HCT116 (cell line): ENCODE measurements at regions not wholly inside any gene's neighbourhood (a gene's known extent, or its start where the extent isn't known, plus 50 kb on each side); places are given as distances from the start of the nearest gene placed in this dataset.

ENCODE experiments used
- ATAC-seq: fragments of 200-7000 bp; cut with Tn5 transposase; 2 replicates; pipeline ENCODE4 v1.9.1; 2020; ENCODE audit warnings: mild to moderate bottlenecking, moderate library complexity
- BruUV-seq: library from RNA; stranded (reverse); fragments of 400-500 nt; replicated peaks from 2 replicates; lab custom pipeline; 2021; lab: Mats Ljungman, UMichigan
- CTCF ChIA-PET: fragments of 300-600 bp; sonication (Branson Sonifier 250); formaldehyde crosslinking; loops from one replicate; lab custom pipeline; 2021; ENCODE audit warnings: antibody characterized with exemption; lab: Charles Lee
- POLR2A ChIA-PET: fragments of 300-600, 350-600 bp; sonication (Branson Sonifier 250); formaldehyde crosslinking; loops from one replicate; lab custom pipeline; 2021; ENCODE audit warnings: antibody characterized with exemption; lab: Charles Lee
- RAD21 ChIA-PET, 2 experiments: fragments of 300-600 bp; sonication (Branson Sonifier 250); formaldehyde crosslinking; loops; one replicate each; lab custom pipeline; 2023; ENCODE audit warnings: low total read pairs in 2 of 2; ENCODE audit not compliant: uncharacterized antibody in 2 of 2, unreplicated experiment in 2 of 2, low non-redundant PET in 1 of 2; lab: Charles Lee
- DNase-seq: peaks from one replicate; pipeline ENCODE4 v3.0.0-alpha.2; 2010; ENCODE audit warnings: low read depth, low spot score
- H2AFZ ChIP-seq: fragments of 200-600 bp; shearing (Covaris generic), sonication (generic); 2 replicates; pipeline ENCODE4 v1.6.1; 2017; ENCODE audit warnings: low read depth, mixed run types, mixed read lengths, antibody characterized with exemption, low read length; ENCODE audit not compliant: poor library complexity, severe bottlenecking
- H3K27ac ChIP-seq: 2 replicates; pipeline ENCODE4 v1.5.1; 2012; ENCODE audit warnings: low read depth, low read length
- H3K27me3 ChIP-seq: fragments of 200-600 bp; sonication (generic); 2 replicates; pipeline ENCODE4 v1.6.1; 2016; ENCODE audit warnings: mixed run types, low read length, mixed read lengths; ENCODE audit not compliant: insufficient read depth
- H3K36me3 ChIP-seq, 2 experiments: fragments of 200-500 bp in 1 of 2; fragments of 200-600 bp in 1 of 2; sonication (Bioruptor generic) in 1 of 2; sonication (generic) in 1 of 2; 2 replicates each; pipeline versions ENCODE4 v1.5.1 to v1.6.1; 2014 to 2016; ENCODE audit warnings: low read length in 2 of 2, inconsistent platforms in 1 of 2, mixed read lengths in 1 of 2, mixed run types in 1 of 2; ENCODE audit not compliant: insufficient read depth in 2 of 2, control insufficient read depth in 1 of 2
- H3K4me1 ChIP-seq, 2 experiments: fragments of 200-600 bp in 1 of 2; sonication (generic) in 1 of 2; 2 replicates each; pipeline versions ENCODE4 v1.5.1 to v1.6.1; 2012 to 2017; ENCODE audit warnings: low read length in 2 of 2, inconsistent platforms in 1 of 2, mild to moderate bottlenecking in 1 of 2, mixed read lengths in 1 of 2, mixed run types in 1 of 2, moderate library complexity in 1 of 2; ENCODE audit not compliant: insufficient read depth in 2 of 2, control insufficient read depth in 1 of 2
- H3K4me2 ChIP-seq: fragments of 200-600 bp; sonication (generic); 2 replicates; pipeline ENCODE4 v1.6.1; 2017; ENCODE audit warnings: mixed run types, low read length, mixed read lengths
- H3K4me3 ChIP-seq, 2 experiments: fragments of 200-600 bp in 1 of 2; sonication (generic) in 1 of 2; replicated peaks in 1 of 2; 2 replicates each; pipeline ENCODE4 v1.5.1; 2011 to 2016; ENCODE audit warnings: low read length in 2 of 2, control low read depth in 1 of 2, low read depth in 1 of 2, mild to moderate bottlenecking in 1 of 2, mixed read lengths in 1 of 2, mixed run types in 1 of 2
- H3K79me2 ChIP-seq: fragments of 200-600 bp; sonication (generic); 2 replicates; pipeline ENCODE4 v1.6.1; 2017; ENCODE audit warnings: mild to moderate bottlenecking, mixed run types, low read length, moderate library complexity, mixed read lengths; ENCODE audit not compliant: insufficient read depth
- H3K9ac ChIP-seq: fragments of 200-600 bp; sonication (generic); 2 replicates; pipeline ENCODE4 v1.6.1; 2016; ENCODE audit warnings: low read length, mixed read lengths
- H3K9me2 ChIP-seq: fragments of 200-600 bp; sonication (generic), shearing (Covaris generic); 2 replicates; pipeline ENCODE4 v1.6.1; 2017; ENCODE audit warnings: mixed run types, mild to moderate bottlenecking, moderate library complexity; ENCODE audit not compliant: insufficient read depth
- H3K9me3 ChIP-seq, 2 experiments: fragments of 200-500 bp in 1 of 2; fragments of 200-600 bp in 1 of 2; sonication (Bioruptor generic) in 1 of 2; sonication (generic) in 1 of 2; 2 replicates each; pipeline ENCODE4 v1.6.1; 2014 to 2017; ENCODE audit warnings: low read length in 2 of 2, mixed read lengths in 2 of 2, inconsistent platforms in 1 of 2, low read depth in 1 of 2, mild to moderate bottlenecking in 1 of 2, mixed run types in 1 of 2, moderate library complexity in 1 of 2; ENCODE audit not compliant: control insufficient read depth in 1 of 2, insufficient read depth in 1 of 2
- H4K20me1 ChIP-seq: fragments of 200-600 bp; sonication (generic), shearing (Covaris generic); 2 replicates; pipeline ENCODE4 v1.6.1; 2017; ENCODE audit warnings: mixed run types, mild to moderate bottlenecking, moderate library complexity; ENCODE audit not compliant: insufficient read depth
- CEBPB ChIP-seq: IDR thresholded peaks from 2 replicates; pipeline ENCODE4 v1.6.1; 2012; ENCODE audit warnings: low read depth
- CTCF ChIP-seq, 3 experiments: fragments of 200-600 bp in 1 of 3; sonication (generic) in 1 of 3; IDR thresholded peaks in 2 of 3; conservative IDR thresholded peaks in 1 of 3; 2 replicates each; pipeline ENCODE4 v1.5.1; 2012 to 2017; ENCODE audit warnings: low read depth in 2 of 3, low read length in 2 of 3, antibody characterized with exemption in 1 of 3, borderline replicate concordance in 1 of 3, control low read depth in 1 of 3, mild to moderate bottlenecking in 1 of 3, mixed read lengths in 1 of 3, mixed run types in 1 of 3, moderate library complexity in 1 of 3; ENCODE audit not compliant: insufficient read depth in 1 of 3
- SP1 ChIP-seq: IDR thresholded peaks from 2 replicates; pipeline ENCODE4 v1.6.1; 2012; ENCODE audit warnings: low read depth
- TCF7L2 ChIP-seq: IDR thresholded peaks from 2 replicates; pipeline ENCODE4 v1.7.0; 2011; ENCODE audit warnings: borderline replicate concordance, inconsistent platforms; ENCODE audit not compliant: insufficient read depth, insufficient read length; ENCODE audit errors: extremely low read depth
- YY1 ChIP-seq: IDR thresholded peaks from 2 replicates; pipeline ENCODE4 v1.6.1; 2011; ENCODE audit warnings: low read length, low read depth, moderate library complexity, mild to moderate bottlenecking; ENCODE audit not compliant: insufficient replicate concordance; ENCODE audit errors: extremely low read depth
- ZBTB33 ChIP-seq: IDR thresholded peaks from 2 replicates; pipeline ENCODE4 v1.6.1; 2011; ENCODE audit warnings: mild to moderate bottlenecking, low read length, moderate library complexity; ENCODE audit not compliant: insufficient replicate concordance; ENCODE audit errors: extremely low read depth
- intact Hi-C: fragments of 100-400 bp; cut with micrococcal nuclease; formaldehyde crosslinking; loops from 2 replicates; pipeline ENCODE4 v1.10.0; 2022

GRCh38 chr14:55914771-55915170 lies 203.4 kb upstream of the PELI2 start:
- Histone ChIP-seq H4K20me1 (no peaks in the 10 kb centered on the region), H3K4me3 (no peak overlapping the region), H2AFZ (no peak overlapping the region), H3K36me3 (no peaks in the 10 kb centered on the region), H3K79me2 (no peaks in the 10 kb centered on the region), H3K9ac (no peak overlapping the region), H3K4me1 (peaks cover 0 to 3% of the 10 kb centered on the region in 2 experiments; a peak in 1 of 4 replicates), H3K27ac (no peak overlapping the region), H3K27me3 (peaks cover 46% of the 10 kb centered on the region), H3K9me3 (no peaks in the 10 kb centered on the region), H3K9me2 (no peaks in the 10 kb centered on the region), H3K4me2 (no peak overlapping the region)
- TF ChIP-seq TCF7L2 (no peak), SP1 (no peak), YY1 (no peak), ZBTB33 (no peak), CTCF (IDR thresholded peaks at IDR 0.05 in 2 of 3, conservative IDR thresholded peaks at IDR 0.05 in 1 of 3; ENCODE audit: borderline replicate concordance in 1 of 3, insufficient read depth in 1 of 3, low read depth in 2 of 3, low read length in 2 of 3) (no peak), CEBPB (no peak)
- BruUV-seq, result no TSS peak
- ChIA-PET RAD21 (no interaction called here), POLR2A (no interaction called here), CTCF (no interaction called here)
- ATAC-seq, result no peak
- no peak for DNase-seq
- intact Hi-C loops, result no loop called here
